ENCODE measurements at regions not wholly inside any gene's neighbourhood (a gene's known extent, or its start where the extent isn't known, plus 50 kb on each side); places are given as distances from the start of the nearest gene placed in this dataset.
"Not testable (repeated sequence)": the region's sequence is repeated elsewhere in the genome, so short reads cannot be mapped to it uniquely, and the experiment has no call there.

- H3K4me1 Mint-ChIP-seq; H3K36me3 Mint-ChIP-seq (ENCODE audit: low read depth); intact Hi-C loops (cut with micrococcal nuclease); H3K9me3 Mint-ChIP-seq; H3K27ac Mint-ChIP-seq; DNase-seq; H3K4me3 Mint-ChIP-seq; H3K27me3 Mint-ChIP-seq: not testable (repeated sequence)
Measured at GRCh38 chr5:67779893-67780623, 435.5 kb upstream of the PIK3R1 start.

GRCh38 chr5:67774786-67775185, 440.8 kb upstream of the PIK3R1 start:
- H3K9me3 Mint-ChIP-seq, result peaks cover 10% of the 10 kb centered on the region
- intact Hi-C loops (cut with micrococcal nuclease), result no loop called here
- peaks cover 1% of the 10 kb centered on the region for H3K27me3 Mint-ChIP-seq
- H3K36me3 Mint-ChIP-seq (ENCODE audit: low read depth), result no peaks in the 10 kb centered on the region
- H3K4me1 Mint-ChIP-seq, result peaks cover 4% of the 10 kb centered on the region
- H3K27ac Mint-ChIP-seq, result no peak overlapping the region
- H3K4me3 Mint-ChIP-seq, result no peak overlapping the region
- no peak for DNase-seq

GRCh38 chr5:67774267-67774552, 441.3 kb upstream of the PIK3R1 start:
- peaks cover 10% of the 10 kb centered on the region for H3K9me3 Mint-ChIP-seq
- DNase-seq, result no peak
- H3K27ac Mint-ChIP-seq, result no peak overlapping the region
- H3K4me1 Mint-ChIP-seq, result peaks cover 4% of the 10 kb centered on the region
- peaks cover 1% of the 10 kb centered on the region for H3K27me3 Mint-ChIP-seq
- no peaks in the 10 kb centered on the region for H3K36me3 Mint-ChIP-seq (ENCODE audit: low read depth)
- intact Hi-C loops (cut with micrococcal nuclease), result no loop called here
- H3K4me3 Mint-ChIP-seq, result no peak overlapping the region

- intact Hi-C loops (cut with micrococcal nuclease), result no loop called here
- Mint-ChIP-seq H3K9me3 (peaks cover 10% of the 10 kb centered on the region), H3K27me3 (peaks cover 1% of the 10 kb centered on the region), H3K27ac (no peak overlapping the region), H3K4me3 (no peak overlapping the region), H3K4me1 (peaks cover 4% of the 10 kb centered on the region), H3K36me3 (ENCODE audit: low read depth) (no peaks in the 10 kb centered on the region)
- no peak for DNase-seq
Measured at GRCh38 chr5:67773411-67774266, 441.9 kb upstream of the PIK3R1 start.

GRCh38 chr5:67771791-67772190, 443.8 kb upstream of the PIK3R1 start:
- Mint-ChIP-seq H3K4me1 (peaks cover 4% of the 10 kb centered on the region), H3K9me3 (peaks cover 4% of the 10 kb centered on the region)

DNA sequence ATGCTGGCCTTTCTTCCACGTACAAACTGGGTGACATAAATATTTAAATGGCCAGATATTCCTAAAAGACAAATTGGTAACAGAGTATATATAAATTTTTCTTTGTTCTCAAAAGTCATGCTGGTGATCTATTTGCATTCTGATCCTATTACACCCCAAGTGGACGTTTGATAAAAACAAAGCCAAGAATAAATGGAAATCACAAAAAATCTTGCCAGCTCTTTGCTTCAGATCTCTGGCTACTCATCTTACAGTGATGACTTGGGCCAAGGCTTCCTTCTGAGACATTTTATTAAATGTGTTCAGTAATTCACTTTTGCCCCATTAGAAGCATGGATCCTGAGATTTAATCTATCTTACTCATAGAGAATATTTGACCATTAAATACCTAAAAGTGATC, 444.3 kb upstream of the PIK3R1 start:
- H3K4me3 Mint-ChIP-seq, result no peak overlapping the region
- intact Hi-C loops (cut with micrococcal nuclease), result no loop called here
- peaks cover 4% of the 10 kb centered on the region for H3K9me3 Mint-ChIP-seq
- no peak overlapping the region for H3K27ac Mint-ChIP-seq
- no peak for DNase-seq
- H3K27me3 Mint-ChIP-seq, result peaks cover 1% of the 10 kb centered on the region
- peaks cover 4% of the 10 kb centered on the region for H3K4me1 Mint-ChIP-seq
- no peaks in the 10 kb centered on the region for H3K36me3 Mint-ChIP-seq (ENCODE audit: low read depth)

More at GRCh38 chr5:67771791-67772190, 443.8 kb upstream of the PIK3R1 start:
- Mint-ChIP-seq H3K4me3 (no peak overlapping the region), H3K27me3 (peaks cover 1% of the 10 kb centered on the region), H3K27ac (no peak overlapping the region), H3K36me3 (ENCODE audit: low read depth) (no peaks in the 10 kb centered on the region)
- DNase-seq, result no peak
- intact Hi-C loops (cut with micrococcal nuclease), result no loop called here

GRCh38 chr5:67770431-67771025, 445.0 kb upstream of the PIK3R1 start:
- H3K27ac Mint-ChIP-seq, result no peak overlapping the region
- no peak overlapping the region for H3K4me3 Mint-ChIP-seq
- intact Hi-C loops (cut with micrococcal nuclease), result no loop called here
- peaks cover 1% of the 10 kb centered on the region for H3K27me3 Mint-ChIP-seq
- peaks cover 4% of the 10 kb centered on the region for H3K9me3 Mint-ChIP-seq
- DNase-seq, result no peak
- H3K36me3 Mint-ChIP-seq (ENCODE audit: low read depth), result no peaks in the 10 kb centered on the region
- H3K4me1 Mint-ChIP-seq, result peaks cover 4% of the 10 kb centered on the region

- Mint-ChIP-seq H3K27me3 (no peaks in the 10 kb centered on the region), H3K9me3 (peaks cover 8% of the 10 kb centered on the region), H3K36me3 (ENCODE audit: low read depth) (no peaks in the 10 kb centered on the region), H3K27ac (no peak overlapping the region), H3K4me1 (peaks cover 2% of the 10 kb centered on the region), H3K4me3 (no peak overlapping the region)
- no peak for DNase-seq
- intact Hi-C loops (cut with micrococcal nuclease), result no loop called here
Measured at GRCh38 chr5:67765697-67766096, 449.9 kb upstream of the PIK3R1 start.

- H3K36me3 Mint-ChIP-seq (ENCODE audit: low read depth); H3K27me3 Mint-ChIP-seq; intact Hi-C loops (cut with micrococcal nuclease); DNase-seq; H3K4me1 Mint-ChIP-seq; H3K27ac Mint-ChIP-seq; H3K4me3 Mint-ChIP-seq; H3K9me3 Mint-ChIP-seq: not testable (repeated sequence)
Measured at GRCh38 chr5:67757771-67758170, 457.8 kb upstream of the PIK3R1 start.

GRCh38 chr5:67752357-67752708, 463.2 kb upstream of the PIK3R1 start:
- intact Hi-C loops (cut with micrococcal nuclease), result no loop called here
- no peak overlapping the region for H3K27ac Mint-ChIP-seq
- H3K36me3 Mint-ChIP-seq (ENCODE audit: low read depth), result no peaks in the 10 kb centered on the region
- no peak for DNase-seq
- no peak overlapping the region for H3K4me3 Mint-ChIP-seq
- no peaks in the 10 kb centered on the region for H3K27me3 Mint-ChIP-seq
- H3K4me1 Mint-ChIP-seq, result no peaks in the 10 kb centered on the region
- peaks cover 5% of the 10 kb centered on the region for H3K9me3 Mint-ChIP-seq

DNA sequence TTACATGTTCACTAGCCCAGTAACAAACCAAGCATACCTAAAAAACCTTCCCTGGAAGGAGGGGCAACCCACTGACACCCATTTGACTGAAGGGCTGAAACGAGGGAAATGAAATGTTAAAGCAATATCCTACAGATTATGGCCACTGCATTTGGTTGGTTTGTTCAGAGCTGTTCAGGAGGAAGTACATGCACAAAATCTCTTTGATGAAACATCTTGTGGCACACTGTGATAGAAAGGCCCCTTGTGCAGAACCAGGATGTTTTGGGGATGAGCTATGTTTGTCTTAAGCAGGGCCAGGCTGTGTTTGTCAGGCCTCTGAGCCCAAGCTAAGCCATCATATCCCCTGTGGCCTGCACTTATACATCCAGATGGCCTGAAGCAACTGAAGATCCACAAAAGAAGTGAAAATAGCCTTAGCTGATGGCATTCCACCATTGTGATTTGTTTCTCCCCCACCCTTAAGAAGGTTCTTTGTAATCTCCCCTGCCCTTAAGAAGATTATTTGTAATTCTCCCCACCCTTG, 467.3 kb upstream of the PIK3R1 start:
- Mint-ChIP-seq H3K36me3 (ENCODE audit: low read depth) (no peaks in the 10 kb centered on the region), H3K27ac (no peak overlapping the region), H3K4me1 (no peaks in the 10 kb centered on the region), H3K4me3 (no peak overlapping the region), H3K27me3 (no peaks in the 10 kb centered on the region), H3K9me3 (no peaks in the 10 kb centered on the region)
- DNase-seq, result no peak
- intact Hi-C loops (cut with micrococcal nuclease), result no loop called here

DNA sequence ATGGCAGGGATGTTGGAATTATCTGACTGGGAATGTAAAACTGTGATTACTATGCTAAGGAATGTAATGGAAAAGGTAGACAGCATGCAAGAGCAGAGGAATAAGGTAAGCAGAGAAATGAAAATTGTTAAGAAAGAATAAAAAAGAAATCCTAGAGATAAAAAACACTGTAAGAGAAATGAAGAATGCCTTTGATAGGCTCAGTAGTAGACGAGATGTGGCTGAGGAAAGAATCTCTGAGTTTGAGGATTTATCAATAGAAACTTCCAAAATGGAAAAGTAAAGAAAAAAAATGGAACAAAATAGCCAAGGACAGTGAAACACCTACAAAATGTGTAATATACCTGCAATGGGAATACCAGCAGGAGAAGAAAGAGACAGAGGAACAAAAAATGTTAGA, 468.5 kb upstream of the PIK3R1 start:
- intact Hi-C loops (cut with micrococcal nuclease), result no loop called here
- Mint-ChIP-seq H3K4me1 (no peaks in the 10 kb centered on the region), H3K27ac (no peak overlapping the region), H3K4me3 (no peak overlapping the region), H3K27me3 (no peaks in the 10 kb centered on the region), H3K36me3 (ENCODE audit: low read depth) (no peaks in the 10 kb centered on the region), H3K9me3 (no peaks in the 10 kb centered on the region)
- no peak for DNase-seq

GRCh38 chr5:67746608-67747007, 468.9 kb upstream of the PIK3R1 start:
- H3K27ac Mint-ChIP-seq; H3K36me3 Mint-ChIP-seq (ENCODE audit: low read depth); H3K4me3 Mint-ChIP-seq; H3K9me3 Mint-ChIP-seq; DNase-seq; H3K4me1 Mint-ChIP-seq; H3K27me3 Mint-ChIP-seq; intact Hi-C loops (cut with micrococcal nuclease): not testable (repeated sequence)

DNA sequence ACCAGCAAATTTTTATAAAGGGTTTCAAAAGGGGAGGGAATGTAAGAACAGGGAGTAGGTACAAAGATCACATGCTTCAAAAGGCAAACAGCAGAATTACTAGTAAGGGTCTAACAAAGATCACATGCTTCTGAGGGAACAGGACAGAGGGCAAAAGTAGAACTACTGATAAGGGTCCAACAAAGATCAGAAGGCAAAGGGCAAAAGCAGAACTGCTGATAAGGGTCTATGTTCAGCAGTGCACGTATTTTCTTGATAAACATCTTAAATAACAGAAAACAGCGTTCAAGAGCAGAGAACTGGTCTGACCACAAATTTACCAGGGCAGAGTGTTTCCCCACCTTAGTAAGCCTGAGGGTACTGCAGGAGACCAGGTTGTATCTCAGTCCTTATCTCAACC, 469.5 kb upstream of the PIK3R1 start:
- intact Hi-C loops (cut with micrococcal nuclease), result no loop called here
- Mint-ChIP-seq H3K4me3 (no peak overlapping the region), H3K36me3 (ENCODE audit: low read depth) (no peaks in the 10 kb centered on the region), H3K27me3 (no peaks in the 10 kb centered on the region), H3K4me1 (no peaks in the 10 kb centered on the region), H3K27ac (no peak overlapping the region), H3K9me3 (no peaks in the 10 kb centered on the region)
- no peak for DNase-seq
